Stimulated activated CD4-positive, alpha-beta T cell treated with anti-CD3 and anti-CD28 coated beads, Interleukin-15, amount 100 ng/mL, for 24 hours (primary cell): ENCODE measurements at regions not wholly inside any gene's neighbourhood (a gene's known extent, or its start where the extent isn't known, plus 50 kb on each side); places are given as distances from the start of the nearest gene placed in this dataset.

ENCODE experiments used
- DNase-seq: peaks from one replicate; pipeline ENCODE4 v3.0.0-alpha.2; 2020

- DNase-seq = no peak
Observed at GRCh38 chr14:49527221-49527620, 59.0 kb downstream of the RPS29 start.

- DNase-seq = no peak
Observed at GRCh38 chr14:49526101-49526500, 60.1 kb downstream of the RPS29 start.

- DNase-seq = no peak
Observed at GRCh38 chr14:49516286-49516685, 69.9 kb downstream of the RPS29 start.

DNA sequence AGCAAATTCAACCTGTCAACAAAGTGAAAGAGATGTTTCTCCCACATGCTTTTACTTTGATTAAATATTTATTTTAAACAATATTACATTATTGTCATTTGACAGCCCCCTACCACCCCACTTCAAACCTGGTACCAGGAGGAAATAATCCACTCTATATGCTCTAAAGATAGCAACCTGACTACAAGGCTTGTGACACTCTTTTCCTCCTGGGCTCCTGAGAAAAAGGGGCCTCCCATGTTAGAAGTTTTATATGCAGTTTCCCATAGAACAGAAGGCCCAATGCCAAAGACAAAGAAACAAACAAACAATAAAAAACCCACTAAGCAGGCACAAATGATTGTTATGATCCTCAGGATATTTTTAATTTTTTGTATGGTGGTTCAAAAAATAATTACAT lies 73.6 kb downstream of the RPS29 start:
- DNase-seq = no peak

DNA sequence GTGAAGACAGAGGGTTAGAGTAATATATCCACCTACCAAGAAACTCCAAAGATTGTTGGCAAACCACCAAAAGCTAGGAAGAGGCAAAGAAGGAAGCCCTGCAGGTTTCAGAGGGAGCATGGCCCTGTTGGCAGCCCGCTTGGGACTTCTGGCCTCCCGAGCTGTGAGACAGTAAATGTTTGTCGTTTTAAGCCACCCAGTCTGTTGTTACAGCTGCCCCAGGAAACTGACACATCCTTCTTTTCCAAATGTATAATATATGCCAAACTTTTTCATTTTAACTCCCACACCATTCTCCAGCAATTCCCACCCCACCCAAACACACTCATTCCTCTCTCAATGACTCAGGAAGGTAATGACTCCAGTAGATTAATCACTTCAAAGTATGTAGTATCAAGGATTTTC lies 74.0 kb downstream of the RPS29 start:
- DNase-seq = no peak

DNA sequence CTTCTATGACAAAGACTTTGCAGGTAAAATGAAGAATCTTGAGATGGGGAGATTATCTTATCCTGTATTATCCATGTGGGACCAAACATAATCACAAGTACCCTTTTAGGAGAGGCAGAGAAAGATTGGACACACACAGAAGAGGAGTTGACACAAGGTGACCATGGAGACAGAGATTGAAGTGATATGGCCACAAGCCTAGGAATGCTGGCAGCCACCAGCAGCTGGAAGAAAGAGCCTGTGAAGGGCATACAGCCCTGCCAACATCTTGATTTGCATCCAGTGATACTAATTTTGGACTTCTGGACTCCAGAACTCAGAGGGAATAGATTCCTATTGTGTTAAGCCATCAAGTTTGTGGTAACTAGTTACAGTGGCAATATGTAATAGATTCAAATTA lies 78.1 kb downstream of the RPS29 start:
- DNase-seq = no peak

- no peak for DNase-seq
Observed at GRCh38 chr14:49506650-49507049, 79.5 kb downstream of the RPS29 start.

DNA sequence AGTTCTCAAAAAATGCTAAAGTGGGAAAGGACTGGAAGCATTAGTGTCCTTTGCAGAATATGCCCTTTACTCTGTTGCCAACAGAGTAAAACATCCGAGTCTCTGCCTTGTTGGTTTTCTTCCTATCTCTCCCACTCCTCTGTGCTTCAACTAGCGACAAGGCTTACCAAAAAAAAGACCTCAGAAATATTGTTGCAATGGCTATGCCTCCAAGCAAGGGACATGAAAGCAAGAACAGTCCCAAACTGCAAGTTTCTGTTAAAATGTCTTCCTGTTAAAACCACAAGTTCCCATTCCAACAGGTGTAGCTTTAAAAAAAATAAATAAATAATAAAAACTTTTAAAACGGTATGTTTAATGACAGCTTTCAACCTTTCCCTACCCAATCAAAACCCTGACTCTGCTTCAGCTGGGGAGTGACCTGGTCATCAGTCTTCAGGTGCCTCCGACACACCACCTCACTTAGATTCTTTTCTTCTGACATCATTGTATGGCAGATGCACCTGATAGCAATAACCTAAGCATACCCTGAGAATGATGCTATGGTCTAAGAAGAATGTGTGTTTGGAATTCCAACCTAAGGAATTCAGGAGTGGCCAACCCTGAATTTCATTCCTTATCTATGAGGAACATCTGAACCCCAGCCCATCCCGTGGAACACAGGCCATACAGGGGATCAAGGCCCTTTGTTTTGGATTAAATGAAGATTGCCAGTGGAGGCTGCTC lies 81.0 kb downstream of the RPS29 start:
- no peak for DNase-seq

DNA sequence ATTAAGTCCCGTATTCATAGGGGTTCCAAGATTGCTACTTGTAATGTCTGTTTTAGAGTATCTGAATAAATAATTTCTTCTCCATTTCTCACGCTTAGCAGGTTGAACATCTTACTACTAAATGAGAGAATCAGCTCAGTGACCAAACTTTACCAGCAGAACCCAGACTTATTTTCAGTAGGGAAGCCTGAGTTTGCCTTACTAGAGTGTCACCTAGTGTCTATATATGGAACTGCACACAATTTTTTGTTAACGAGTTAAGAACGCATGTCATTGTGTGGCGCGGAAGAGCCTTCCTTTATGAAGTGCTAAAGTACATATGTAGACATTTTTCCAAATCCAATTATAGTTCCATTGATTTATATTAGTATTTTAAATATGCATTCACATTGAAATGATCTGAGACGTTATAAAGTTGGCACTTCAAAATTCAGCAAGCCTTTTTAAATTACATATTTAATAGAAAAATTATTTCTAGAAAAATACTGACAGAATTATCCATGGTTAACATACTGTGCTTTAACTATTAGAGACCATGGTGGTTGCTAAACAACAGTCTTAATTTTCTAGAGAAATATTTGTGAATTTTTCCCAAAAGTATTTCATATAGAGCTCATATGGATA lies 88.3 kb downstream of the RPS29 start:
- DNase-seq = no peak

DNA sequence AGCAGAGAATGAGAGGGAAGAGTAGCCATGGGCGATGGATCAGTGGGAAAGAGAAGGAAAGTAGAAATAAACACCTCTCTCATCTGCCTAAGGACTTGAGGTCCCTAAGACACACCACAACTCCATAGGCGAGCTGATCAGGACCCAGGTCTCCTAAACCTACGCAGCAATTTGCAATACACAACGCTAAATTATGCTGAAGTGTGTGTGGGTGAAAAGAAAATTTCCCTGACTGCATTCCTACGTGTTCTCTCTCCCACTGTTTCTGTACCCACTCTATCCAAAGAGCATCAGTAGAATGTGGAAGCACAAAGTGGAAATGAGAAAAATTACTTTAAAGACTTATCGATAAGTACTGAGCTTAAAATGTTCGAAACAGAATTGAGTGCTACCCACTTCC lies 88.9 kb downstream of the RPS29 start:
- no peak for DNase-seq

- no peak for DNase-seq
Observed at GRCh38 chr14:49494836-49495235, 91.3 kb downstream of the RPS29 start.

DNA sequence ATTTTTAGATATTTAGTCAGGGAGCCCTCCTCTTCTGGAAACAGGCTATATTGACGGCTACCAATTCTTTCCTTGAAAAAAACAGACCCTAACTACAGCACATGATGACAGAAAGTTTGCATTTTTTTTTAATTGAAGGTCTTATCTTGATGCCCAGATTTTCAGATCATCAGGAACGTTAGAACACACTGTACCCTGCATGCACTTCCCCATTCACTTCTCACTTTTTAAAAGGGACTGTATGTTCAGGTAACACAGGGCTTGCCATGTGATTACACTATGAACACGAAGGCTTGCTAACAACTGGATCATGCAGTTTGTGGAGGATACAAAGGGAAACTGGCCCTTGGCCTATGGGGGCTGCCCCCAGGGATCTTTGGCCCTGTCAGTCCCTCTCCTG lies 92.6 kb downstream of the RPS29 start:
- DNase-seq = no peak

DNA sequence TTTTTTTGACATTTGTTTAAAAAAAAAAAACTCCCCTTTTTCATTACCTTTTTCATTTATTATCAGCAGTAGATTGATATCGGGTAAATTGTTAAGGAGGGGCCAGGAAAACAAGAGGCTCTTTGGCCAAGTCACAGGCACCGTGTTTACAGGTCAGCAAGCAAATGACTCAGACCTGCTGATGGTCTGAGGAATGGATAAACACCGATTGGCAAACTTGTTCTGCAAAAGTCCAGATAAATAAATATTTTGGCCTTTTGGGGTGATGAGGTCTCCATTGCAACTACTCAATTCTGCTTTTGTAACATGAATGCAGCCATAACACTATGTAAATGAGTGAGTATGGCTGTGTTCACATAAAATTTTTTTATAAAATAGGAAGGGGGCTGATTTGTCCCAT lies 94.0 kb downstream of the RPS29 start:
- no peak for DNase-seq

- no peak for DNase-seq
Observed at GRCh38 chr14:49489341-49489740, 96.8 kb downstream of the RPS29 start.

- DNase-seq = no peak
Observed at GRCh38 chr14:49487238-49487637, 98.9 kb downstream of the RPS29 start.

GRCh38 chr14:49485290-49485689 lies 100.9 kb downstream of the RPS29 start:
- DNase-seq = no peak

DNA sequence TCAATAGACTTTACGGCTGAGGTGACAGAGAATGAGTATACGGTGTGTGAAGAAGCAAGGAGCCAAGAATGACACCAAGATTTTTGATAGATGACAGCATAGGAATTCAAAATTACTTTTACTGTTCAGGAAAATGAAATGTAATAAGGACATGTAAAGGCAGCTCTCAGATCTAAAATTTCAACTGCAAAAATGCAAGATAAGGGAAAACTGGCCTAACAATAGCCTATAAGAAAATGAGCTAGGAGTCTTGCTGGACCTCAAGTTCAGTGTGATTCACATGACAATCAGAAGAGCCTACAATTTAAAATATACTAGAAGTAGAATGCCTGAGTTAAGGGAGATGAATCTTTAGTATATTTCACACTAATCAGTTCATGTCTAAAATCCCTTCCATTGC lies 102.0 kb downstream of the RPS29 start:
- DNase-seq = no peak

GRCh38 chr14:49483268-49483667 lies 102.9 kb downstream of the RPS29 start:
- no peak for DNase-seq

DNA sequence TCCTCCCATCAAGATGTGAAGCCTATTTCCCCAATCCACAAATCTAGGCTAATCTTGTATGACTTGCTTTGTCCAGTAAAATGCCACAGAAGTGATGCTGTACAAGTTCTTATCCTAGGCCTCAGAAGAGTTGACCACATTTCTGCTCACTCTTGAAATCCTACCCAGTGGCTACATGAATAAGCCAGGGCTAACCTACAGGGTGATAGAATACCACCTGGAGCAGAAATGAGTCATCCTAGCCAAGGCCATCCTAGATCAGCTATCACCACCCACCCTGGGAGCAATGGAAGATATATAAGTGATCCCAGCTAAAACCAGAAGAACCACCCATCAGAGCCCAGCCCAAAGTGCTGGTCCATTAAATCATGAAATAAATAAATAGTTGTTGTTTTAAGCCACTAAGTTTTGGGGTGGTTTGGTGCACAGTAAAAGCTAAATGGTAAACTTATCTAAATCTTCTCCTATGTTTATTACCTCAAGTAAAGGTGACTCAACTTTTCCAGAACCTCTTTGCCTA lies 105.1 kb downstream of the RPS29 start:
- no peak for DNase-seq

- no peak for DNase-seq
Observed at GRCh38 chr14:49480053-49480760, 106.0 kb downstream of the RPS29 start.

GRCh38 chr14:49479432-49479831 lies 106.7 kb downstream of the RPS29 start:
- DNase-seq = no peak

GRCh38 chr14:49478784-49479183 lies 107.4 kb downstream of the RPS29 start:
- DNase-seq = no peak

DNA sequence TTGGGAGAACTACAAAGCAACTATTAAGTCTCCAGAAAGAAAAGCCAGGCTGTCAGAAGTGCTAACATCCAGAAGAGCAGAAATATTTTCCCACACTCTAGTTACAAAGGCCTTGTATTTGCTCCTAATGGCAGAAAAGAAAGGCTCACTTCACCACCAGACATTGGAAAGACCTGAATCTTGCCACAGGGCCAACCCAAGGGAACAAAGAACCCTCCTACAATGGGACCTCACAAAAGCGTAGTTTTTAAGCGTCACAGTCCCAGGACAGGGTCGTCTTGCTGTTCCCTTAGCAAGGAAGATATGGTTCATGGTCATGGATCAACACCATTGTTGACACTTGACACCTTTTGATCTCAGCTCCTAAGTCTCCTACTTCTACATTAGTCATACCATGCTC lies 119.1 kb downstream of the RPS29 start:
- no peak for DNase-seq

DNA sequence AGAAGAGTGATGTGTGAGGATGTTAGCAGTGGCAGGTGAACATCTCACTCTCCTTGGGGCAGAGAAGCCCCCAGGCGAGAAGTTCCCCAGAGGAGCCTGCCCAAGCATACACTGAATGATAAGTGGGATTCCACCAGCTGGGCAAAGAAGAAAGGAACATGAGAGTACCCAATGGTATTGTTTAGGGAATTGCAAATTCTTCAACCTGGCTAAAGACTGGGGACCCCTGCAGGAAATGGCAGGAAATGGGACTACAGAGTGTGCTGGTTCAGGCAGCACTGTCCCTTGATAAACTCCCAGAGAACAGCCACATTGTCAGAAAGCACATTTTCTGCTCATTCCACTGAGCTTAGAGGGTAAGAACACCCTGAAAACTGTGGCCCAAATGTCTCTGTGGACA lies 121.3 kb downstream of the RPS29 start:
- no peak for DNase-seq
